A673 (cell line): ENCODE measurements at regions not wholly inside any gene's neighbourhood (a gene's known extent, or its start where the extent isn't known, plus 50 kb on each side); places are given as distances from the start of the nearest gene placed in this dataset.

Source experiments
- EZH2 ChIP-seq: fragments of 200-600 bp; sonication (generic); IDR thresholded peaks from 2 replicates; pipeline ENCODE4 v1.6.1; 2017; ENCODE audit warnings: borderline replicate concordance, low read depth, mild to moderate bottlenecking, mixed read lengths, antibody characterized with exemption, low read length; ENCODE audit not compliant: poor library complexity, severe bottlenecking
- TF ChIP-seq, protein P1 (sequence below): fragments of 300-800, 200-600 bp; sonication (generic); conservative IDR thresholded peaks from 2 replicates; pipeline ENCODE4 v1.5.1; 2017; ENCODE audit warnings: low read depth, mild to moderate bottlenecking, antibody characterized with exemption, low read length, moderate library complexity, mixed read lengths

DNA sequence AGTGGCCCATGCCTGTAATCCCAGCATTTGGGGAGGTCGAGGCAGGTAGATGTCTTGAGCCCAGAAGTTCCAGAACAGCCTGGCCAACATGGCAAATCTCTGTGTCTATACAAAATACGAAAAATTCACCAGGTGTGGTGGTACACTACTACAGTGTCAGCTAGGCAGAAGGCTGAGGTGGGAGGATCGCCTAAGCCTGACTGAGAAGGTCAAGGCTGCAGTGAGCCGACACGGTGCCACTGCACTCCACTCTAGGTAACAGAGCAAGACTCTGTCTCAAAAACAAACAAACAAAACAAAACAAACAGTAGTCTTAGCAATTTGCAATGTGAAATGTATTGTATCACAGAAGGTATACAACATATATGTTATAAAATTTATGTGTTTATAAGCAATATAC is 348.0 kb downstream of the SEMA3D start:
- TF ChIP-seq, protein P1, sequence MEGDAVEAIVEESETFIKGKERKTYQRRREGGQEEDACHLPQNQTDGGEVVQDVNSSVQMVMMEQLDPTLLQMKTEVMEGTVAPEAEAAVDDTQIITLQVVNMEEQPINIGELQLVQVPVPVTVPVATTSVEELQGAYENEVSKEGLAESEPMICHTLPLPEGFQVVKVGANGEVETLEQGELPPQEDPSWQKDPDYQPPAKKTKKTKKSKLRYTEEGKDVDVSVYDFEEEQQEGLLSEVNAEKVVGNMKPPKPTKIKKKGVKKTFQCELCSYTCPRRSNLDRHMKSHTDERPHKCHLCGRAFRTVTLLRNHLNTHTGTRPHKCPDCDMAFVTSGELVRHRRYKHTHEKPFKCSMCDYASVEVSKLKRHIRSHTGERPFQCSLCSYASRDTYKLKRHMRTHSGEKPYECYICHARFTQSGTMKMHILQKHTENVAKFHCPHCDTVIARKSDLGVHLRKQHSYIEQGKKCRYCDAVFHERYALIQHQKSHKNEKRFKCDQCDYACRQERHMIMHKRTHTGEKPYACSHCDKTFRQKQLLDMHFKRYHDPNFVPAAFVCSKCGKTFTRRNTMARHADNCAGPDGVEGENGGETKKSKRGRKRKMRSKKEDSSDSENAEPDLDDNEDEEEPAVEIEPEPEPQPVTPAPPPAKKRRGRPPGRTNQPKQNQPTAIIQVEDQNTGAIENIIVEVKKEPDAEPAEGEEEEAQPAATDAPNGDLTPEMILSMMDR = no peak
- no peak for TF ChIP-seq EZH2
